Erythroblast (primary cell): ENCODE measurements at regions not wholly inside any gene's neighbourhood (a gene's known extent, or its start where the extent isn't known, plus 50 kb on each side); places are given as distances from the start of the nearest gene placed in this dataset.
A peak's percentile ranks its signal among the peaks of the same experiment; 100 is the strongest.
"Not testable (repeated sequence)": the region's sequence is repeated elsewhere in the genome, so short reads cannot be mapped to it uniquely, and the experiment has no call there.

Experiments used
- DNase-seq, 2 experiments: peaks; one replicate each; lab custom pipeline; 2025; lab: John Stamatoyannopoulos, UW
- GATA1 ChIP-seq: IDR thresholded peaks from 2 replicates; pipeline ENCODE4 v1.6.1; 2011; ENCODE audit warnings: low read depth, mild to moderate bottlenecking, control low read depth, low read length, moderate library complexity
- POLR2A ChIP-seq: IDR thresholded peaks from 2 replicates; pipeline ENCODE4 v1.6.1; 2011; ENCODE audit warnings: mild to moderate bottlenecking, low read length

GRCh38 chrY:18997635-18998240, 224.2 kb upstream of the HSFY2 start:
- TF ChIP-seq GATA1 = no peak
- no peak for TF ChIP-seq POLR2A
- no peak for DNase-seq

- DNase-seq = no peak
- TF ChIP-seq GATA1 = no peak
- no peak for TF ChIP-seq POLR2A
Observed at GRCh38 chrY:18993480-18993879, 219.9 kb upstream of the HSFY2 start.

GRCh38 chrY:18992684-18993083, 219.1 kb upstream of the HSFY2 start:
- DNase-seq = not testable (repeated sequence)

DNA sequence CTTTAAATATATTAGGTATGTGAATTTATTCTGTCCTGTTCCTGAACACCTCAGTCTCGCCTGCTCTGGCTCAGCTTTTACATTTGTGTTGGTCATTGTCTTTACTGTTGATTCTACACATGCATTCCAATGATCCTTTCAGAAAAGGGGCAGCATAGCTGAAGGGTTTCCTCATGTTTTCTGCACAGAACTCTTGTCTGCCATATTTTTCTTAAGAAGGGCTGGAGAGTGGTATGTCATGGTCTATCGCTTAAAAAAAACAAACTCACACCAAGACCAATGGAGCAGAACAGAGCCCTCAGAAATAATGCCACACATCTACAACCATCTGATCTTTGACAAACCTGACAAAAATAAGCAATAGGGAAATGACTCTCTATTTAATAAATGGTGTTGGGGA, 215.8 kb upstream of the HSFY2 start:
- DNase-seq = no peak
- no peak for TF ChIP-seq GATA1
- no peak for TF ChIP-seq POLR2A

DNA sequence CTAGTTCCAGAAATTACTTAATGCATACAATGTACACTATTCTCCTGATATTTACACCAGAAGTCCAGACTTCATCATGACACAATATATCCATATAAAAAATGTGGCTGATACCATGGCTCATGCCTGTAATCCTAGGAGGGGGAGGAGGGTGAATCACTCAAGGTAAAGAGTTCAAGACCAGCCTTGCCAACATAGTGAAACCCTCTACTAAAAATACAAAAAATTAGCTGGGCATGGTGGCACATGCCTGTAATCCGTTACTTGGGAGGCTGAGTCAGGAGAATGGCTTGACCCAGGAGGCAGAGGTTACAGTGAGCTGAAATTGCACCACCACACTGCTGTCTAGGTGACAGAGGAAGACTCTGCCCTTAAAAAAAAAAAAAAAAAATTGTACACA, 192.5 kb upstream of the HSFY2 start:
- no peak for DNase-seq
- no peak for TF ChIP-seq GATA1
- TF ChIP-seq POLR2A = no peak

DNA sequence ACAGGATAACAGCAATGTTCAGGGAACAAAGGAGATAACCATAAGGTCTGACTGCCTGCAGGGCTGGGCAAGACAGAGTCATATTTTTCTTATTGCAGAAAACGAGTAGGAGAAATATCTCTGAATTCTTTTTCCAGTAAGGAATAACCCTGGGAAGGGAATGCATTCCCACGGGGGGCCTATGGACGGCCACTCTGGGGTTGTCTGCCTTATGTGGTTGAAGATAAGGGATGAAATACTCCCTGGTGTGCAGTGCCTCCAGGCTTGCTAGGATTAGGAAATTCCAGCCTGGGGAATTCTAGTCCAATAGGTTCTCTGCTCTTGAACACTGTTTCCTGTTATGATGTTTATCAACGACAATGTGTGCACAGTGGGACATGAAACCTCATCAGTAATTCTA, 185.3 kb upstream of the HSFY2 start:
- DNase-seq = no peak
- no peak for TF ChIP-seq POLR2A
- TF ChIP-seq GATA1 = no peak

DNA sequence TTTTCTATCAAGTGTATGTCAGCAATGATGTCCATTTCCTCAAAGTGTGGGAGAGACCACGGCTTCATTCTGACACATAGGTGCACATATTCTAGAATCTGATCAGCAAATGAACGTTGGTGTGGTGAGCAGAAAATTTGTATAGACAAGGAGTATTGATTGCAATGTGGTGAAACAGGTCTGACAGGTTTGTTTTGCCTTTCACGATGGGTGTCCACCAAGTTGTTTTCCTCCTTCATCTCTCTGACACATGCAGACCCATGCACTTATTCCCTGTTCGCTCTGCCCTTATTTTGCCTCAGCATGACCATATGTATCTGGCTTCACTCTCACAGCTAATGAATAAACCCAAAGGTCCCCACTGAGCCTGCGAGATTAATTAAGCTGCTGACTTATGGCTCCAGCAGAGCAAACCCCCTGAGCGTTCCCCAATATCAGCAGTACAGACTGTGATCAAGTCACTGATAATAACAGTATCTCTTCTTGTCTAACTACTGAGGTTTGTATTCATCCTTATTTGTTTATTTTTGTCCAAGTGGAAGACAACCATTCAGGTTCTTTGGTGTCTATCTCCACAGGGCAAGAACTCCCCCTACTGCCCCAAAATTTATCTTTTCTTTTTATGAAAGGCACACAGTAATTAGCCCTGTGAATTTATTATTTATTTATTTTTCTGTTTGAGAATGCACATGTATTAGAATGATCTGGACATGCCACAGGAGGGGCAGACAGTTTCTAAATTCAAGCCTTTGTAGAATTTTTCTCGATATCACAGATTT, 178.3 kb upstream of the HSFY2 start:
- TF ChIP-seq GATA1 = no peak
- no peak for TF ChIP-seq POLR2A
- DNase-seq = peak in 1 of 2 experiments; percentile 3

GRCh38 chrY:18951019-18951418, 177.5 kb upstream of the HSFY2 start:
- DNase-seq = no peak
- TF ChIP-seq GATA1 (no peak), POLR2A (no peak)

- TF ChIP-seq GATA1 (no peak), POLR2A (no peak)
Observed at GRCh38 chrY:18936831-18937230, 163.3 kb upstream of the HSFY2 start.

DNA sequence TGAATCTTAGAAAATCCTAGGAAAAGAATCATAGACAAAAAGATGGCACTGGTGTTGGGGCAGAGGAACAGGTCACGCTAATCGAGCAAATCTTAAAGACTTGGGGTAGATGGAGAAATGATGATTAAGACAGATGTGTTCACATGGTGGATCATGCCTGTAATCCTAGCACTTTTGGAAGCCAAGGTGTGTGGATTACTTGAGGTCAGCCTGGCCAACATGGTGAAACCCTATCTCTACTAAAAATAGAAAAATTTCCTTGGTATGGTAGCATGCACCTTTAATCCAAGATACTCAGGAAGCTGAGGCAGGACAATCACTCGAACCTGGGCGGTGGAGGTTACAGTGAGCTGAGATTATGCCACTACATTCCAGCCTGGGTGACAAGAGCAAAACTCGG, 145.7 kb upstream of the HSFY2 start:
- no peak for DNase-seq
- TF ChIP-seq GATA1 (no peak), POLR2A (no peak)

More at GRCh38 chrY:18936831-18937230, 163.3 kb upstream of the HSFY2 start:
- no peak for DNase-seq

- TF ChIP-seq POLR2A (no peak), GATA1 (no peak)
- DNase-seq = no peak
Observed at GRCh38 chrY:18912846-18913245, 139.3 kb upstream of the HSFY2 start.

- TF ChIP-seq GATA1 (no peak), POLR2A (no peak)
- no peak for DNase-seq
Observed at GRCh38 chrY:18909846-18910245, 136.3 kb upstream of the HSFY2 start.

GRCh38 chrY:18906198-18906597, 132.7 kb upstream of the HSFY2 start:
- DNase-seq = peak in 1 of 2 experiments; percentile 0

GRCh38 chrY:18904296-18904695, 130.8 kb upstream of the HSFY2 start:
- TF ChIP-seq GATA1 = no peak
- no peak for TF ChIP-seq POLR2A

GRCh38 chrY:18891994-18892393, 118.5 kb upstream of the HSFY2 start:
- no peak for DNase-seq
- TF ChIP-seq POLR2A (no peak), GATA1 (no peak)

More at GRCh38 chrY:18904296-18904695, 130.8 kb upstream of the HSFY2 start:
- no peak for DNase-seq
